Vagina (tissue), 2 donors: ENCODE measurements at regions not wholly inside any gene's neighbourhood (a gene's known extent, or its start where the extent isn't known, plus 50 kb on each side); places are given as distances from the start of the nearest gene placed in this dataset.

Experiments used
- POLR2A ChIP-seq, 2 donors: fragments of 450-650 bp; IDR thresholded peaks; one replicate each; pipeline ENCODE4 v1.6.1; 2017; ENCODE audit warnings: antibody characterized with exemption in 2 of 2, mild to moderate bottlenecking in 2 of 2, moderate library complexity in 2 of 2
- TF ChIP-seq, protein P1 (sequence below), 3 experiments: fragments of 450-650 bp in 2 of 3; fragments of 200-600 bp in 1 of 3; sonication (generic) in 1 of 3; IDR thresholded peaks; one replicate each; pipeline ENCODE4 v1.5.1; 2017 to 2019; ENCODE audit warnings: antibody characterized with exemption in 3 of 3, mild to moderate bottlenecking in 2 of 3, moderate library complexity in 2 of 3

DNA sequence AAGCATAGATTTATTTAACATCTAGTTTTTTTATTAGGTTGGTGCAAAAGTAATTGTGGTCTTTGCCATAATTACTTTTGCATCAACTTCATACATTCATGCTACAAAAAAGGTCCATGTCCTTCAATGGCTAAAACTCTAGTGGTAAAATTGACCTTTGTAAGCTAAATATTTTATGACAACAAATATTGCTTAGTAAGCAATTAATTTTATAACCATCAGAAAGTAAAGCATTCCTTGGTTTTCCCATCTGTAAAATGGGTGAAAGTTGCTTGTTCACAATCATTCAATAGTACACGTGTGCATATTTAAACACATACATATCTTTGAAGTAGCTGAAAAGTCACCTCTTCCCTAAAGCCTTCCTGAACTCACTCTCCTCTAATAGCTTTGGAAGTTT, 789.6 kb downstream of the CDH8 start:
- TF ChIP-seq, protein P1, sequence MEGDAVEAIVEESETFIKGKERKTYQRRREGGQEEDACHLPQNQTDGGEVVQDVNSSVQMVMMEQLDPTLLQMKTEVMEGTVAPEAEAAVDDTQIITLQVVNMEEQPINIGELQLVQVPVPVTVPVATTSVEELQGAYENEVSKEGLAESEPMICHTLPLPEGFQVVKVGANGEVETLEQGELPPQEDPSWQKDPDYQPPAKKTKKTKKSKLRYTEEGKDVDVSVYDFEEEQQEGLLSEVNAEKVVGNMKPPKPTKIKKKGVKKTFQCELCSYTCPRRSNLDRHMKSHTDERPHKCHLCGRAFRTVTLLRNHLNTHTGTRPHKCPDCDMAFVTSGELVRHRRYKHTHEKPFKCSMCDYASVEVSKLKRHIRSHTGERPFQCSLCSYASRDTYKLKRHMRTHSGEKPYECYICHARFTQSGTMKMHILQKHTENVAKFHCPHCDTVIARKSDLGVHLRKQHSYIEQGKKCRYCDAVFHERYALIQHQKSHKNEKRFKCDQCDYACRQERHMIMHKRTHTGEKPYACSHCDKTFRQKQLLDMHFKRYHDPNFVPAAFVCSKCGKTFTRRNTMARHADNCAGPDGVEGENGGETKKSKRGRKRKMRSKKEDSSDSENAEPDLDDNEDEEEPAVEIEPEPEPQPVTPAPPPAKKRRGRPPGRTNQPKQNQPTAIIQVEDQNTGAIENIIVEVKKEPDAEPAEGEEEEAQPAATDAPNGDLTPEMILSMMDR (IDR thresholded peaks at IDR 0.05) = no peak
- no peak for TF ChIP-seq POLR2A (IDR thresholded peaks at IDR 0.05)
